NT2/D1 (cell line): ENCODE measurements at regions not wholly inside any gene's neighbourhood (a gene's known extent, or its start where the extent isn't known, plus 50 kb on each side); places are given as distances from the start of the nearest gene placed in this dataset.

ENCODE experiments used
- SUZ12 ChIP-seq: IDR thresholded peaks from 2 replicates; pipeline ENCODE4 v1.6.1; 2011; ENCODE audit not compliant: insufficient read length, insufficient read depth; ENCODE audit errors: extremely low read depth
- ZNF274 ChIP-seq: IDR thresholded peaks from 2 replicates; pipeline ENCODE4 v1.6.1; 2011; ENCODE audit warnings: mild to moderate bottlenecking, low read depth, low read length

DNA sequence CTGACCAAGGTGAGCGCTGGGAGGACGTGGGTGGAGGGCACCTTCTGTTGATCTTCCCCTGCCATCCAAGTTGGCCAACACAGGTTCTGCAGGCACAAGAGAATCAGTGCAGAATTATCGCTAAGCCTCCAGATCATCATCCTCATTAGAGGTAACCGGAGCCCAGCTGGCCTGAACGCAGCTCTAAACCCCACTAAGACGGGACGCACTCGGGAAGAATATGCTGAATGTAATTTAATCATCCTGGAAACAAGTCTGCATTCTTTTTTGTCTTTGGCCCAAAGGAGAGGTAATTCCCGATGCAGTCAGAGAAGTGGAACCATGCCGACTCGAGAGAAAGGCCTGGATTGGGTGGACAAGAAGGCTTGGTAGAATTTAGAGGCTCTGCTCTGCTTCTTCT, 111.0 kb upstream of the GSC start:
- TF ChIP-seq ZNF274, result no peak
- no peak for TF ChIP-seq SUZ12
